DMS153 (cell line): ENCODE measurements at regions not wholly inside any gene's neighbourhood (a gene's known extent, or its start where the extent isn't known, plus 50 kb on each side); places are given as distances from the start of the nearest gene placed in this dataset.
"Not testable (repeated sequence)": the region's sequence is repeated elsewhere in the genome, so short reads cannot be mapped to it uniquely, and the experiment has no call there.

Source experiments
- DNase-seq: peaks from one replicate; lab custom pipeline; 2025; lab: John Stamatoyannopoulos, UW

DNA sequence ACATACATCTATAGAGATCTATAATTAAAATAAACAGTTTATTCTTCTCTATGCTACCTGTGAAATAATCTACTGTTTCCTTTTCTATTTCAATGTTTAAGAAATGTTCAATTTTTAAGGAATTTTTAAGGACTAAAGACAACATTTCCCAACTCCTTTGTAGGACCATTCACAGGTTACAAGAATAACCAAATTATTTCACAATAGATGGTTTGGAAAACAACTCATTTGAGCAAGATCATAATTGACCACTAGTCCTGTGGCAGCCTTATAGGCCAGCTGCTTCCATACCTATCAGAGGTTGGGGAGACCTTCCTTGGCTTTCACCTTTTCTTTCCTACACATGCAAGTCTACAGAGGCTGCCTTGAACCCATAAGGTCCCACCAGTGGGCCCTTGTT lies 193.7 kb downstream of the TTC39B start:
- DNase-seq: no peak

DNA sequence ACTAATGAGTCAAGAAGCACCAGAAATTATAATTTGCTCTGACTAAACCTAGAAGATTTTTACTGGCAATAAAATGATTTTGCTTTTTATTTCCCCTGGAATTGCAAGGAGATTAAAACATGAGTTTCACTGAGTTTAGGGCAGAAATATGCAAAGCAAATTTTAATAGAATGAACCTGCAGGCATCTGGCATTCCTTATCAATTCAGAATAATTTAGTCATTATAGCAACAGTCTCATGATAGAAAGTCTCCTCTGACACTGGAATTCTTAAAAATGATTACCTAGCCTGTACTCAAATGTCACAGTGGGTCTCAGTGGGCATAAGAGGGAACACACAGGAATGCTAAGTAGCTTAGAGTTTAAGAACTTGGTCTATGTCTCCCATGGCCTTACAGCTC lies 195.9 kb downstream of the TTC39B start:
- no peak for DNase-seq

DNA sequence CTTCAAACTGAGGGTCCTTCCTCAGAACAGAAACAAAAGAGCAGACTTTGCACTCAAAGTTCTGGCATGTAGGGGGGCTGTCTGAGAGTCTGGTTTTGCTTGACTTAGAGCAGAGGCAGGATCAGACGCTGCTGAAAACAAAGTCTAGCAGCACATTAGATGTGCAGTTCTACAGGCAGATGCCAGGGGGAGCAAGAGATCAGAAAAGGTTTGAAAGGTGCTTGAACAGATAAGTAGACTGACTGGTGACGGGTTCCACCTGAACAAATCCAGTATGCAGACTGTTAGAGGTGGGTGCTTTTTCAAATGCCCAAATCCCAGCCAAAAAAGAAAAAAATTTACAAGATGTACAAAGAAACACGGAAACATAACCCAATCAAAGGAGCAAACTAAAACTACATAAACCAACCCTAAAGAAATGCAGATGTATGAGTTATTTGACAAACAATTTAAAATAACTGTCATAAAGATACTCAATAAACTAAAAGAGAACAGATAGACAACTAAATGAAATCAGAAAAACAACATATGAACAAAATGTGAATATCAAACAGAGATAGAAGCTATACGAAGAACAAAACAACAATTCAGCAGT lies 194.7 kb upstream of the FREM1 start:
- peak; percentile 64 for DNase-seq

DNA sequence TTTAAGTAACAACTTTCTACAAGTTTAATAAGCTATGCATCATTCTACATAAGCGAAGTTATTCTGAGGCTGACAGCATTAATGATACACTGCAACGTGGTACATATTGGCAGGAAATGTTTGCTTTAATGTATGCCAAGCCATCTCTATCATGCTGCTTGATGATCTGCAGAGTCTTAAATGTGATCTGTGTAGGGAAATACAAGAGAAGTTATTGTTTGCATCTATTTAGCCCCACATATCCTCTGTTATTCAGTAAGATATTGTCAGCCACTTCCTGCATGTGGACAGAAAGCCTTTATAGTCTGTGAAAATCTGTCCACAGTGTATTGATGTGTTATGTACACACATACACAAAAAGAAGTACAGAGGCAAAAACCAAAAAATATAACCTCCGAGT lies 193.1 kb upstream of the FREM1 start:
- no peak for DNase-seq

DNA sequence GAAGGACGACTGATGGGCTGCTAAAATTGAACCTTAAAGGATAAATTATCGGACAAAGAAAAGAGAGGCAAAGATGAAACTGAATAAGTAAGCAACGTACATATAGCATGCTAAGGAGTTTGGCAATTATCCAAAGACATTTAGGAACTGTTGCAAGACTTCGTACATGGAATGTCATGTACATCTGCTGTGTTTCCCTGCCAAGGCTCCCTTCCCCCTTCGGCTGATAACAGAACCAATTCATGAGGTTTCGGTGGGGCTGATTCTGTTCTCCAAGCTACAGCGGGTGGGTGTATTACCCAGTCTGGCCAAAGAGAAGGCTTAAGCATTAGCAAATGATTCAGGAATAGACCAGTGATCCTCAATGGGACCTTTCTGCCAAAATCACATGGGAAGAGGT lies 190.9 kb upstream of the FREM1 start:
- no peak for DNase-seq

DNA sequence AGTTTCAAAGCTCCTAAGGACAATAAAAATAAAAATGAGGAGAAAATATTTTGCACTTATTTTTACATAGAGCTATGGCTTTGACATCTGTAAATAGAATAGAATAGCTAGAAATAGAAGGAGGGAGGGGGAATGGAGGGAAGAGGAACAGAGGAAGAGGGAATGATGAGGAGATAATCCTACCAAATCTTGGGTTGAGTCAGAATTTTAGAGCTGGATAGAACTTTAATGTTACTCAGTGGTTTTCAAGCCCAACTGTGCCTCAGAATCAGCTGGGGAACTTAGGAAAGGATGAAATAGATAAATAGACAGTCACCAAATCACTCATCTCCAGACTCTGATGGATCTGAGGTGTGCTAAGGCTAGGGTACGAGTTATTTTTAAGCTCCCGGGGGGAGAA lies 190.3 kb upstream of the FREM1 start:
- DNase-seq: no peak

DNA sequence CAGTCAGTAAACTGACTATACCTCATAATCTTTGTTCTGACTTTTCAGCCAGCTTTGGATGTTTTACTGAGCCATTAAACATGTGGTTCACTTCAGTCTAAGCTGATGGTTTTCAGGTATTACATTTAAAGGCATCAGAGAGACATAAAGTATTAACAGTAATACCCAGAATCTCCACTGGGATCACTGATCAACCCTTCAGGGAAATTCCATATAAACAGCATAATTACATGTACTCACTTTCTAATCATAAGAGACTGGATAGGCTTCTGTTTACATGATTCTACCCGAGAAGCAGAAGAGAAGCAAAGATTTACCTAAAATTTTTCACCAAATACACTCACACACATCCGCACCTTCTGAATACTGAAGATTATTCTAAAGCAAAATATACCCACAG lies 186.7 kb upstream of the FREM1 start:
- DNase-seq: no peak

DNA sequence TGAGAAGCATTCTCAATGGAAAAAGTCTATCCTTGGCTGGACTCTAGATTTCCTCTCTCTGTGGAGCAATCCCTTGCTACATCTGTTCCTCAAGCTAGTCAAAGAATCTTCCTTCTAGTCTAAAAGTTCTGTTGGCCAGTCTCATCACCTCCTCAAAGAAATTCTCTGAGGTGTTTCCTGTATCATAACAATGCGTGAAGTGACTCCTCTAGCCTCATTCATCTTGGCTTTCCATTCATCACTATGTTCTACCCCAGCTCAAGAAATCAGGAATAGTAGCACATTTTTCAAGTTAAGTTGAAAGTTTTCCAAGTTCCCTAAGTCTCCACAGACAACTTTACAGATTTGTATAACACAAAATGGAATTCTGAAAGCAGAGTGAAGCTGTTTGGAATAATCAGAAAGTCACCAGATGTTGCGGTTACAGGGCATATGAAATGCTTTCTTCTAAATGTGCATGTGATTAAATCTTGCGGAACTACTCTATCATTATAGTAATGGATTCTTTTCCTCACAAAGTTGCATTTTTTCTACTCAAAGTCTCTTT lies 176.6 kb upstream of the FREM1 start:
- no peak for DNase-seq

DNA sequence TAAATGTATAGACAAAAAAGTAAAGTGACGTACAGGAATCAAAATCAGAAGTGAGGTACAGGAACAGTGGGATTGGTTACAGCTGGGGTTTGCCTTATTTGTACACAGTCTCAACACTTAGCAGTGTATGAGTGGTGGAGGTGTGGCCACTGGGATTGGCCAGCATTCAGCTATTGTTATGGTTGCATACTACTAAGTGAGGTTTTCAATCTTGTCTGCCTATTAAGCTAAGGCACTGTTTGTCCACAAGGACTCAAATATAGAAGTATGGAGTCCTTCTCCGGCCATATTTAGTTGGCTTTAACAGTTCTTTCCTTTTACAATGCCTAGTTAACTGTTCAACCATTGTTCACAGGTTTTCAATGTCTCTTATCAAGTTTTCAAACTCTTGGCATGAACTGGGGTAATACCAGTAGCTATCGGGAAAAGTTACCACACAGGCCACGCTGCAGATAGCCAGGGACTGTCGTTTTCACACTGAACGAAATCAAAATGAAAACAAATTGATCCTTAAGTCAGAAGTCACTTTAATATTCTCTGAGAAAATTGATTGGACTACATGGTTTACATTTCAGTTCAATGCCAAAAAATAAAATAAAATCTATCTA lies 176.0 kb upstream of the FREM1 start:
- DNase-seq: no peak

DNA sequence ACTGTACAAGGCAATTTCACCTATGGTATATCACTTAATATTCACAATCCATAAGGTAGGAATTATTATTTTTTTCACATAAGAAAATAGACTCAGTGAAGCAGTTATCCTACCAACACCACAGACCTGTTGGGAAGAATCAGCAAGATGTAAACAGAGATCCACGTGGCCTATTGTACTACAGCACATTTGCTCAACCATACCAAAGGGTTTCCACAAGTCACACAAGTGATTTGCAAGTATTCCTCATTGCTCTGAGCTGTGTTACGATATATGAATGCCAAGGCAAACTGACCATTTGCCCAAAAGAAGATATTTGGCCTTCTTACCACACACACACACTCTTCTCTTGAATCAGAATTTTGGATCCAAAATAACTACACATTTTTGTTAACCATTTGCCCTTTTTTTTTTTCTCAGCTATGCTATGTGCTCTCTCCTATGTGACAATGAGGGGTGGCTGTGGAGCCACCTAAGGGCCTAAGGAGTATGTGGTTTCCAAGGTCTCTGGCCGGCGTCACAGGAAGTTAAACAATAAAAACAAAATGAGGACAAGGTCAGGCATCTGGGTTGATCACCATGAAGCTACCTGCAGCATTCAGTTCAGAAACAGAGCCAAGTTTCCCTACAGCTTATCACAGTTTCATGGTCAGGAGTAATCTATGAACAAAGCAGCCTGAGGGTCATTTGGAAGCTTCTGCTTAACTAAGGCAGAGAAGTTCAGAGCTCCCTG lies 171.0 kb upstream of the FREM1 start:
- DNase-seq: no peak

DNA sequence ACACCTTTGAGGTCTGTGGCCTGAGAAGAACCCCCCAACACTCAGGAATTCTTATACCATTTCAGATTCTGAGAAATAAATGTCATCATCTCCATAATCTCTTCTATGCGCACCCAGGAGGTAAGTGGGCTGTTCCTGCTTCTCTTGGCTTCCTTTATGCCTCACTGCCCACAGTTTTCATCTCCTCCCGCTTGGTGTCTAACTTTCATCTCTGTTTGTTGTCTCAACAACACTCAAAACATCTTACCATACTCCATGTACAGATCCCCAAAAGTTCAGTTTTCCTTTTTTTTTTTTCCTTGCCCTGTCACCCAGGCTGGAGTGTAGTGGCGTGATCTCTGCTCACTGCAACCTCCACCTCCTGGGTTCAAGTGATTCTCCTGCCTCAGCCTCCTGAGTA lies 170.2 kb upstream of the FREM1 start:
- DNase-seq: no peak

DNA sequence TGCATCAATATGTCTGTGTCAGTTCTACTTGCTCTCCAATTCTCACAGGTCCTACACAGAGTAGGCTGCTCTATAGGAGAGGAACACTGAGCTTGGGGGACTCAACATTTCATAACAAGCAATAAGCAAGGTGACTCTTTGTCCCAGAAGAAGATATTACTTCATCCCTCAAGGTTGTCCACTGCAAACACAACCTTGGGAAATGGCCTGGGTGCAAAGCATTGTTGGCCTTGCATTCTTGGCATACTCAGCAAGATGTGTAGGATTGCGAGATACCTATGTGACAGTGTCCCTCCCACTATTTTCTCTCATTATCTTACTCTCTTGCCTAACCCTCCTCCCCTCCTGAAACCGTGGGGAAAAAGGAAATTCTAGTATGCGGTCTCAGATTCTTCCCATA lies 169.8 kb upstream of the FREM1 start:
- no peak for DNase-seq

DNA sequence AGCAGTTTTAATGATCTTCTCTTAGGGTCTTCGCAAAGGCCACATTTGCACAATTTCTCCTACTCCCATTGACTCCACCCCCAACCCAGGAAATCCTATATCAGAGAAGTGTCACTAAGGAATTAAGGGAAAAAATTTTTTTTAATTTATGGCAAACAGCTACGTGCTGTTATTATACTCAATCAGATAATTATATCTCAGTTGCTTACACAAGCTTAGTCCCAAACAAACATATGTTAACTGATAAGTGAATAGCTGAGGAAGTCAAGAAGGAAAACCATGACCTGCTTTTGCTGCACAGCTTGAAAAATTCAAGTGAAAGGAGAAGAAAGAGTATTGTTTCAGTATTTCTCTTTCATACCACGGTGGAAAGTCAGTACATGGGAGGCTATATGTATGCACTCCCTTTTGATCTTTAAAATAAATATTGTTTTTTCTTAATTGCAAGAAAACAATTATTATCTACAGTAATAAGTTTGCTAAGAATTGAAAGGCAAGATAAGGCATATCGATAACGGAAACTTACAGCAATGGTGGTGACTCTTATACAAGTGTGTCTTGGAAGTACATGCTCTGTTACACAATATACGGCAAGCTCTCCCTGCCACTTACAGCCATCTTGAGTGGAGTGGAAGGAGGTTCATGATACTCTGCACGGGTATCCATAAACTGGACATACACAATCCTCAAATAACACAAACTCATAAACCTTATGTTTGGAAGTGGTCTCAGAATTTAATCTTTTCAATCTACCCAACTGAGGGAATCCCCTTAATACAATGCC lies 167.9 kb upstream of the FREM1 start:
- DNase-seq: no peak

DNA sequence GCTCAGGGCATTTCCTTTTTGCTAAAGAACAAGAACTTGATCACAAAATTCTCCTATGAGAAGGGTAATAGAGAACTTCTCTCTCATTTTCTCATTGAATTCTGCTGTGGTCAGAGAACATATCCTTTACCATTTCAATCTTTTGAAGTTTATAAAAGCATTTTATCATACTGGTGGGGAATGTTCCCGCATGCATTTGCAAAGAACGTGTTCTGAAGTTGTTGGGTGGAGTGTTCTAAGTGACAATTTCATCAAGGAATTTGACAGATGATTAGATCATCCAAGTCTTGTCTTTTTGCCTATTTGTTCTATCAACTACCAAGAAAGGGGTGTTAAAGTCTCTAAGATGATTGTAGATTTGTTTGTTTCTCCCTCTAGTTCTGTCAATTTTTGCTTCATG lies 163.4 kb upstream of the FREM1 start:
- DNase-seq: no peak

DNA sequence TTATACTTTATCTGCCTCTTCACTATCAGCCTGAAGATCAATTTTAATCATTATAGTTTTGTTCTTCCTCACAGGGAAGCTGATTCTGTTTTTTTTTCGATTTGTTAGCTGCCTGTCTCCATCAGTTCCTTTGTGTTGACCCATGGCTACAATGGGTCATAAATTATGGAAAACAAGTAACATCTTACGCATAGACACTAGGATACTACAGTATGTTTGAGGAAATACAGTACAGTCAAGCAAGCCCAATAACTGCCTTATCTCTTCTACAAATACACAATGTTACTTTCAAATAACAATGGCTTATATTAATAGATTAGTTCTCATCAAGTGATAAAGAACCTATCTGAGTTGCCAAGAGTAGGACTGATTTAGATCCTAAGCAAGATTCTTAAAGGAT lies 160.5 kb upstream of the FREM1 start:
- DNase-seq: no peak

DNA sequence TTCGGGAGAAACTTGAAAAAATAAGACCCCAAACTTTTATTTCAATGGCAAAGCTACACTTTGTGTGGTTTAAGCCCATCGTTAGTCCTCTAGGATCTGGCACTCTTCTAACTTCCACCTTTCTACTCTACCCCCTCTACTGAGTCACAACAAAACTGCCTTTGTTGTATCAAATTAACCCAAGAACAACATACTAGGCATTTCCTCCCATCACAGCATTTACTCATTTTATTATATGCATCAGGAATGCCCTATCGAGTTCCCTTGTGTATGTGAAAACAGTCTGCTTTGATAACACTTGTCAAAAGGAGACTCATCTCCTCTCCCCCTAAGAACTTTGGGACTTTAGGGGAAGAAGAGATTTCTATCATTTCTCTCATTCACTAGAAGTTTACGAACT lies 158.9 kb upstream of the FREM1 start:
- DNase-seq: no peak

DNA sequence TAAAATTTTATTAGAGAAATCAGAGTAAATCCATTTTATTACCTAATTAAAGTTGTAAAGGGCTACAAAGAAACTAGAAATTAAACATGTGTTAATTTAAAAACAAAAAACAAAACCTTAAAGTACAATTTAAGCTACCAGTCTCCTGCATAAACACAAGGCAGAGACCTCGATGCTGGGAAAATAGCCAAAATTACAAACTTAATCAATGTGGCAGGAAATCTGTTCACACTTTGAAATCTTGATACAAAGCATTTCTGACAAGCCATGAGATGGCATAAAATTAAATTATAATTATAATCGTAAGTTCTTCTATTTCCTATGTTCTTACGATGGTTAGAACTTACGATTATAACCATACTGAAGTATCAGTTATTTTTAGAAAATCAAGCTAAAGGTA lies 158.0 kb upstream of the FREM1 start:
- no peak for DNase-seq

DNA sequence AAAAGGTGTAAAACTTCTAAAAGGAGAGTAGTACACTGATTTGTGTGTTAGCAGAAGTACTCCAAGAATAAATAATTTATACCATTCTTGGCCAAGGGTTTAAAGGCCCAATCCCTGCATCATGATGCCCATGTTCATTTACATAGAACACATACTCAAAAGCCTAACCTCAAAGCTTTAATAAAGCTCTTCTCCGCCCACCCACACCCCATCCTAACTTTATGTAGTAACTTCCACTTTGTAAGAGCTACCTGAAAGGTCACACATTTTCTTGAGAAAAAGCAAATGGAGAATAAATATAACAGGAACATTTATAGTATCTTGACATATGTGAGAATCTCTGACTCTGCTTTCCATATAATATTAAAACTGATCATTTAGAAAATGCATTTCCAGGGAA lies 148.8 kb upstream of the FREM1 start:
- no peak for DNase-seq

DNA sequence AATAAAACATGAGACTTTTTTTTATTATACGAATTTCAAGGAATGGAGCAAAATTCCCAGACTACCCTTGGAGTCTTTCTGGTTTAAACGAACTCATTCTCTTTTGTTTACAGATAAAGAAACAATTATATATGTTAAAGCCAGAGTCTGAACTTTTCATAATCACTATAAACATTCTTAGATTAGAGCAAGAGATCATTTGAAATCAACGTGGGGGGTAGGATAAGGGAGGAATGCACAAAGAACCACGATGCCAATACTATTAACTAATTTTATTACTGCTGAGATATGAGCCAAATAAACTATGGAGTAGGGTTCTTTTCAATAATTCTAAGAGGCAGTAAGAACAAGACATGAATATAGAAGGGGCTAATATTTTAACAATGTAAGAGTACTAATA lies 148.0 kb upstream of the FREM1 start:
- no peak for DNase-seq

DNA sequence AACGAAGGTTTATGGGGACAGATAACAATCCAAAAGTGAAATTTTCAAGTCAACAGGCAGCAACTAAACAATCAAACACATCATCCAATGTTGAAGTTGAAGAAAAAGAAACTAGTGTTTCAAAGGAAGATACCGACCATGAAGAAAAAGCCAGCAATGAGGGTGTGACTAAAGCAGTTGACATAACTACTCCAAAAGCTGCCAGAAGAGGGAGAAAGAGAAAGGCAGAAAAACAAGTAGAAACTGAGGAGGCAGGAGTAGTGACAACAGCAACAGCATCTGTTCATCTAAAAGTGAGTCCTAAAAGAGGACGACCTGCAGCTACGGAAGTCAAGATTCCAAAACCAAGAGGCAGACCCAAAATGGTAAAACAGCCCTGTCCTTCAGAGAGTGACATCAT lies 145.1 kb upstream of the FREM1 start:
- DNase-seq: not testable (repeated sequence)

DNA sequence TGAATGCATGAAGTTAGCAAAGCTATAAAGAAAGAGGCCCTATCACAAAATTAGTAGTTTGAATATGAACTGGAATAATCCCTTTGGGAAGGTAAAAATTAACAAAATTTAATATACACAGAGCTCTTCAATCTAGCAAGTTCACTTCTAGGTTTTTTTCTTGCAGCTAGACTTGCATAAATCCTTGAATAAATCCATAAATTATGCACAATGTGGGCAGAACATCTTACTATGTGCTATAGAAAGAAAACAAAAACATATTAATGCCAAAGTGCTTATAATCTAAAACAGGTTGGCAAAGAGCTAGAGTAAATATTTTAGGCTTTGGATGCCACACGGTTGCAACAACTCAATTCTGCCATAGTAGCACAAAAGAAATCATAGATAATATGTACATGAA lies 138.5 kb upstream of the FREM1 start:
- no peak for DNase-seq

DNA sequence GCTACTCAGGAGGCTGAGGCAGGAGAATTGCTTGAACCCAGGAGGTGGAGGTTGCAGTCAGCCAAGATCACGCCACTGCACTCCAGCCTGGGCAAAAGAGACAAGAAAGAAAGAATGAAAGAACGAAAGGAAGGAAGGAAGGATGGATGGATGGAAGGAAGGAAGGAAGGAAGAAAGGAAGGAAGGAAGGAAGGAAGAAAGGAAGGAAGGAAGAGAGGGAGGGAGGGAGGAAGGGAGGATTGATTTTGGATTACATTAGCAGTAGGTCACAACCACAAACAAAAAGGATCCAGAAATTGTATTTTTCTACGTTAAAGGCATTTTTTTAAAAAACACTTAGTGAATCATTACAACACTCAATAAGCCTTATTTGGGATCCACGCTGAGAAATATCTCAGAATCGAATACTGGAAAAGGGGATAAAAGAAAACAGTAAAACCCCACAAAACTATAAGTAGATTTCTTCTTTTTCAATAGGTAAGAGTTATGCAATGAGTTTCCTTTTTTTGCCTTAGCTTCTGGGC lies 136.9 kb upstream of the FREM1 start:
- DNase-seq: no peak

DNA sequence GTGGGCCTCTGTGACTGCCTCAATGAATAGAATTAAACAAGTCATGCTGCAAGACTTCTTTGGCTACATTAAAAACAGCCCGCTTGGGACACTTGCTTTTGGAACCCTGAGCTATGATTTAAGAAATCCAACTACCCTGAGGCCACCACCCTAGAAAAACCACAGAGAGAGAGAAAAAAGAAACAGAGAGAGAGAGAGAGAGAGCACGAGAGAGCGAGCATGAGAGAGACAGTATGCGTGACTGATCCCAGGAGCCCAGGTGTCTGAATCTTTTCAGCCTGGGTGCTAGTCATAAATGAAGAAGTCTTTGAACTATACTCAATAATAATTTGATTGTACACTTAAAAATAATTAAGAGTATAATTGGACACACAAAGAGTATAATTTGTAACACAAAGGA lies 123.1 kb upstream of the FREM1 start:
- DNase-seq: no peak
